Activated naive CD4-positive, alpha-beta T cell treated with anti-CD3 and anti-CD28 coated beads for 36 hours (primary cell): ENCODE measurements at regions not wholly inside any gene's neighbourhood (a gene's known extent, or its start where the extent isn't known, plus 50 kb on each side); places are given as distances from the start of the nearest gene placed in this dataset.

Source experiments
- CTCF ChIA-PET: fragments of 350-600 bp; sonication (Branson Sonifier 250); formaldehyde crosslinking; loops from one replicate; lab custom pipeline; 2021; ENCODE audit warnings: antibody characterized with exemption; lab: Charles Lee
- DNase-seq: peaks from one replicate; pipeline ENCODE4 v3.0.0-alpha.2; 2020
- H3K27ac Mint-ChIP-seq: one replicate; pipeline ENCODE4 v1.8.0; 2021; ENCODE audit warnings: mild to moderate bottlenecking, mixed read lengths
- H3K27me3 Mint-ChIP-seq: one replicate; pipeline ENCODE4 v1.8.0; 2021; ENCODE audit warnings: low read depth, mixed read lengths
- H3K36me3 Mint-ChIP-seq: one replicate; pipeline ENCODE4 v1.8.0; 2021; ENCODE audit warnings: low read depth, mixed read lengths
- H3K4me1 Mint-ChIP-seq: one replicate; pipeline ENCODE4 v1.8.0; 2021; ENCODE audit warnings: low read depth, mixed read lengths
- H3K4me3 Mint-ChIP-seq: one replicate; pipeline ENCODE4 v1.8.0; 2021; ENCODE audit warnings: mild to moderate bottlenecking, moderate library complexity, mixed read lengths
- H3K9me3 Mint-ChIP-seq: one replicate; pipeline ENCODE4 v1.8.0; 2021; ENCODE audit warnings: mixed read lengths
- intact Hi-C: fragments of 100-400 bp; cut with micrococcal nuclease; formaldehyde crosslinking; loops from one replicate; pipeline ENCODE4 v1.15.1; 2023

DNA sequence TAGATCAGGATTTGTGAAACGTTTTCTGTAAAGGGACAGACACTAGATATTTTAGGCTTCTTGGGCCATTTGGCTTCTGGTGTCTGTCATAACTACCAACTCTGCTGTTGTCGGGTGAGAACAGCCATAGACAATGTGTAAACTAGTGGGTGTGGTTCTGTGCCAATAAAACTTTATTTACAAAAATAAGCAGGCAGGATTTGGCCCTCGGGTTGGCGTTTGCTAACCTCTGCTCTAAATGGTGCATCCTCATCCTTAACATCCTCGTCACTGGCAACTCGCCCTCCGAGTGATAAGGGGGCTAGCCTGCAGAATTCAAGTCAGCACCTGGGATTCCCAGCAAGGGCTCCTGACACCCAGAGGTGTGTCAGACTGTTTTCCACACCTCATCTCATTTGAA, 105.8 kb upstream of the MSX1 start:
- intact Hi-C loops, result no loop called here
- Mint-ChIP-seq H3K4me3 (no peak overlapping the region), H3K27me3 (peaks cover 7% of the 10 kb centered on the region), H3K9me3 (no peaks in the 10 kb centered on the region), H3K27ac (no peak overlapping the region), H3K36me3 (no peaks in the 10 kb centered on the region), H3K4me1 (no peaks in the 10 kb centered on the region)
- CTCF ChIA-PET, result no interaction called here
- no peak for DNase-seq

DNA sequence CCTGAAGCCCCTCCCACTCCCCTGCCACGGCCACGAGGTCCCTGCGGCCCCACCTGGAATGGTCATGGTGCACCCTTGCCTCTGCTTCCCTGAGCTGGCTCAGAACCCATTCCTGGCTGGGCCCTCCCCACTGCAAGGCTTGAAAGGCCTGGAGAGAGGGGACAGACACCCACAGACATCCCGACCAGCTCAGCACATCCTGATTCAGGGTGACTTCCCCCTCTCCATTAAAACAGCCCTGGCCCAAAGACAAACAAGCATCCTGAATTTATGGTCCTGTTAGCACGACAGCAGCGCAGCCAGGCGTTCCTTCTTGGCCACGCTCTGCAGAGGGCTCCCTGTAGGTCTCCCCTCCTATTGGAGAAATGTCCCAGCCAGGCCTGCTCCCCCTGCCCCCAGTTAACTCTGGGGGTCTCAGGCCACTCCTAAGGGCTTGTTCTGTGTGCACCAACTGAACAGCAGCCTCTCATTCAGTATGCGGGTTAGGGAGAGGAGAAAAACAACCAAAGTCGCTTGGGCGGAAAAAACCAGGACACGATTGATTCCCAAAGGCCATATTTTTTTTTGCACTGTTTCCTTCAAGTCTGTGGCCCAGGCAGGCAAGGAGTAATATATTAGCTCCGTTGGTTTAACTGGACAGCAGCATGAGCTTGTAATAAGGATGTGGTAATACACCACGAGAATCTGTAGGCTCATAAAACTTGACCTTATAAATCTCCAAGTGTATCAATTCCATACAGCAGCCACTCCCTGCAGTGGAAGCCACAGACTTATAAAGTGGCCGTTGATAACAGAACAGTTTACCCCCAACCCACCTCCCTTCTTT, 106.7 kb upstream of the MSX1 start:
- no peaks in the 10 kb centered on the region for H3K4me1 Mint-ChIP-seq
- DNase-seq, result no peak
- no peaks in the 10 kb centered on the region for H3K9me3 Mint-ChIP-seq
- peaks cover 7% of the 10 kb centered on the region for H3K27me3 Mint-ChIP-seq
- H3K36me3 Mint-ChIP-seq, result no peaks in the 10 kb centered on the region
- H3K27ac Mint-ChIP-seq, result no peak overlapping the region
- CTCF ChIA-PET, result no interaction called here
- intact Hi-C loops, result no loop called here
- H3K4me3 Mint-ChIP-seq, result no peak overlapping the region

GRCh38 chr4:4752025-4752424, 107.4 kb upstream of the MSX1 start:
- Mint-ChIP-seq H3K27ac (no peak overlapping the region), H3K4me3 (no peak overlapping the region), H3K4me1 (no peaks in the 10 kb centered on the region), H3K27me3 (peaks cover 7% of the 10 kb centered on the region), H3K36me3 (no peaks in the 10 kb centered on the region), H3K9me3 (peaks cover 5% of the 10 kb centered on the region)
- intact Hi-C loops, result no loop called here
- DNase-seq, result no peak
- CTCF ChIA-PET, result no interaction called here

DNA sequence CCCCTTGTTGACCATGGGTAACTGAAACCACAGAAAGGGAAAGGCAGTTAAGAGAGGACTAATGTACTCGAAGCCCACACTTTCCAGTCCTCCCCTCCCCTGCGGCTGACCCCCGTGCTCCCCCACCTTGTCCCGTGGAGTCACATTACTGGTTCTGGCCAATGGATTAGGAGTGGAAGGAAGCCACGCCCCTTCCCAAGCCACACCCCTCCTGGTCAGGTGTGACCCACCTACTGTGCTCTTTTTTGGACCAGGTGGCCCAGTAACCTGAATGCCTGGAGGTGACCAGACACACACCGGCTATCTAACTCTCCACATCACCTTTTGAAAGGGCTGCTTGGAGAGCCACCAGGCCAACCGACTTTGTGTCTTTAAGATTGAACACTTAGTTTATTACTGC, 109.3 kb upstream of the MSX1 start:
- intact Hi-C loops, result no loop called here
- Mint-ChIP-seq H3K36me3 (no peaks in the 10 kb centered on the region), H3K4me1 (no peaks in the 10 kb centered on the region), H3K4me3 (no peak overlapping the region), H3K27me3 (peaks cover 7% of the 10 kb centered on the region), H3K27ac (no peak overlapping the region), H3K9me3 (peaks cover 16% of the 10 kb centered on the region)
- CTCF ChIA-PET, result no interaction called here
- DNase-seq, result no peak

DNA sequence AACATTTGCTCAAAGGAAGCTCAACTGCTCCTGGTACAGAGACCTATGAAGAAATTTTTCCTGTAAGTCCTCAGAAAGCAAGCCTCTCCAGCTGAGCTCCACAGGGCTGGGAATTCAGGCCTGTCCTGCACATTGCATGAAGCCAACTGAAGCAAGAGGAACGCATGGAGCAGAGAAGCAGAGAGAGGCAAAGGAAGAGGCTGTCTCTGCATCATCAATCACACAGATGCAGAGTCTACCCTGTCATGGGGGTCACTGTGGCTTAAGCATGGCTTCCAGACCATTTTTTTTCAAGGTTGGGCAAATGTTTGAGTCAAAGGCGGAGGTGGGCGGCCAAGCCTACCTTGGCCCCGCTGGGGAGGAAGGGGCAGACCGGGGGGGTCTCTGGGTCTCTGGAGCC, 110.3 kb upstream of the MSX1 start:
- CTCF ChIA-PET, result no interaction called here
- H3K27ac Mint-ChIP-seq, result no peak overlapping the region
- peaks cover 4% of the 10 kb centered on the region for H3K36me3 Mint-ChIP-seq
- no peak for DNase-seq
- H3K27me3 Mint-ChIP-seq, result peaks cover 7% of the 10 kb centered on the region
- H3K4me3 Mint-ChIP-seq, result no peak overlapping the region
- H3K9me3 Mint-ChIP-seq, result peaks cover 25% of the 10 kb centered on the region
- no peaks in the 10 kb centered on the region for H3K4me1 Mint-ChIP-seq
- intact Hi-C loops, result no loop called here

GRCh38 chr4:4746444-4746843, 113.0 kb upstream of the MSX1 start:
- no peaks in the 10 kb centered on the region for H3K27me3 Mint-ChIP-seq
- no peak for DNase-seq
- H3K4me3 Mint-ChIP-seq, result no peak overlapping the region
- H3K36me3 Mint-ChIP-seq, result peaks cover 4% of the 10 kb centered on the region
- H3K9me3 Mint-ChIP-seq, result peaks cover 26% of the 10 kb centered on the region
- no peak overlapping the region for H3K27ac Mint-ChIP-seq
- intact Hi-C loops, result no loop called here
- no peaks in the 10 kb centered on the region for H3K4me1 Mint-ChIP-seq
- CTCF ChIA-PET, result no interaction called here

- Mint-ChIP-seq H3K36me3 (peaks cover 6% of the 10 kb centered on the region), H3K27ac (no peak overlapping the region), H3K9me3 (peaks cover 10% of the 10 kb centered on the region), H3K4me1 (no peaks in the 10 kb centered on the region), H3K4me3 (no peak overlapping the region), H3K27me3 (no peaks in the 10 kb centered on the region)
- DNase-seq, result no peak
- CTCF ChIA-PET, result no interaction called here
- intact Hi-C loops, result no loop called here
These were observed 119.4 kb upstream of the MSX1 start for GRCh38 chr4:4740071-4740470.

- no peak for DNase-seq
- no peak overlapping the region for H3K27ac Mint-ChIP-seq
- CTCF ChIA-PET, result interaction anchor here (1.1 kb wide), 1 partner anchor 479 kb away, joined by 3 read pairs; no protein-coding TSS in a partner anchor
These were observed 123.6 kb upstream of the MSX1 start for GRCh38 chr4:4735870-4736269.

GRCh38 chr4:4735136-4735750, 124.2 kb upstream of the MSX1 start:
- no peaks in the 10 kb centered on the region for H3K4me1 Mint-ChIP-seq

More at GRCh38 chr4:4735870-4736269, 123.6 kb upstream of the MSX1 start:
- Mint-ChIP-seq H3K4me3 (no peak overlapping the region), H3K4me1 (no peaks in the 10 kb centered on the region), H3K27me3 (no peaks in the 10 kb centered on the region), H3K36me3 (peaks cover 6% of the 10 kb centered on the region), H3K9me3 (peaks cover 3% of the 10 kb centered on the region)
- intact Hi-C loops, result no loop called here

GRCh38 chr4:4734425-4734824, 125.0 kb upstream of the MSX1 start:
- peaks cover 8% of the 10 kb centered on the region for H3K36me3 Mint-ChIP-seq
- H3K4me1 Mint-ChIP-seq, result no peaks in the 10 kb centered on the region
- no peak for DNase-seq
- H3K9me3 Mint-ChIP-seq, result peaks cover 4% of the 10 kb centered on the region
- H3K27me3 Mint-ChIP-seq, result no peaks in the 10 kb centered on the region
- no peak overlapping the region for H3K4me3 Mint-ChIP-seq
- intact Hi-C loops, result no loop called here
- CTCF ChIA-PET, result no interaction called here
- H3K27ac Mint-ChIP-seq, result no peak overlapping the region

More at GRCh38 chr4:4735136-4735750, 124.2 kb upstream of the MSX1 start:
- DNase-seq, result no peak
- CTCF ChIA-PET, result no interaction called here
- Mint-ChIP-seq H3K27ac (no peak overlapping the region), H3K9me3 (peaks cover 3% of the 10 kb centered on the region), H3K36me3 (peaks cover 6% of the 10 kb centered on the region), H3K4me3 (no peak overlapping the region), H3K27me3 (no peaks in the 10 kb centered on the region)
- intact Hi-C loops, result no loop called here

- Mint-ChIP-seq H3K9me3 (peaks cover 4% of the 10 kb centered on the region), H3K27me3 (no peaks in the 10 kb centered on the region), H3K27ac (no peak overlapping the region), H3K4me1 (no peaks in the 10 kb centered on the region), H3K36me3 (peaks cover 8% of the 10 kb centered on the region), H3K4me3 (no peak overlapping the region)
- DNase-seq, result no peak
- intact Hi-C loops, result no loop called here
- CTCF ChIA-PET, result no interaction called here
These were observed 125.8 kb upstream of the MSX1 start for GRCh38 chr4:4733663-4734062.

DNA sequence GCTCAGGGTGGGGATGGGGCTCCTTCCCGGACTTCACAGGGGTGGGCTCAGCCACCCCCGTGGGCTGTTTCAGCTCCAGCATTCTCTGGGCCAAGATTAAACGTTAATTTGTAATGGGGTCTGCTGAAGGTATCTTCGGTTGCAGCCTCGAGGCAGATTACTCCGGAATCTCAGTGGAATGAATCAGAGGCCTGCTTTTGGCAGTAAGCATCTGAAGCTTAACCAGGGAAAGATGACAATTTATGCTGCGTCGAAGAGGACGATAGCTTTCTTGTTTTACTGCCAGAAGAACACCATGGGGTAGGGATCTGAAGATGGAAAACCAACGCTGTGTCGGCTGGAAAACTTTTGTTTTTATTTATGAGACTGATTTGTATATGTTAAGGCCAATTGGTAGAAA, 129.2 kb upstream of the MSX1 start:
- Mint-ChIP-seq H3K27ac (no peak overlapping the region), H3K4me1 (no peaks in the 10 kb centered on the region), H3K4me3 (no peak overlapping the region), H3K36me3 (peaks cover 22% of the 10 kb centered on the region), H3K9me3 (peaks cover 24% of the 10 kb centered on the region), H3K27me3 (no peaks in the 10 kb centered on the region)
- CTCF ChIA-PET, result no interaction called here
- intact Hi-C loops, result no loop called here
- no peak for DNase-seq

- H3K9me3 Mint-ChIP-seq, result peaks cover 29% of the 10 kb centered on the region
- no peaks in the 10 kb centered on the region for H3K4me1 Mint-ChIP-seq
These were observed 130.3 kb upstream of the MSX1 start for GRCh38 chr4:4729206-4729605.

More at GRCh38 chr4:4729206-4729605, 130.3 kb upstream of the MSX1 start:
- no peak overlapping the region for H3K27ac Mint-ChIP-seq
- H3K36me3 Mint-ChIP-seq, result peaks cover 23% of the 10 kb centered on the region
- no peak for DNase-seq
- H3K27me3 Mint-ChIP-seq, result no peaks in the 10 kb centered on the region
- CTCF ChIA-PET, result no interaction called here
- no peak overlapping the region for H3K4me3 Mint-ChIP-seq
- intact Hi-C loops, result no loop called here
